HuH-7 (cell line): ENCODE measurements at regions not wholly inside any gene's neighbourhood (a gene's known extent, or its start where the extent isn't known, plus 50 kb on each side); places are given as distances from the start of the nearest gene placed in this dataset.

Experiments
- DNase-seq: peaks from one replicate; pipeline ENCODE4 v3.0.0; 2011; ENCODE audit warnings: low spot score

GRCh38 chr2:41853427-41854191 is 194.2 kb upstream of the PKDCC start:
- peak; percentile 22 for DNase-seq

DNA sequence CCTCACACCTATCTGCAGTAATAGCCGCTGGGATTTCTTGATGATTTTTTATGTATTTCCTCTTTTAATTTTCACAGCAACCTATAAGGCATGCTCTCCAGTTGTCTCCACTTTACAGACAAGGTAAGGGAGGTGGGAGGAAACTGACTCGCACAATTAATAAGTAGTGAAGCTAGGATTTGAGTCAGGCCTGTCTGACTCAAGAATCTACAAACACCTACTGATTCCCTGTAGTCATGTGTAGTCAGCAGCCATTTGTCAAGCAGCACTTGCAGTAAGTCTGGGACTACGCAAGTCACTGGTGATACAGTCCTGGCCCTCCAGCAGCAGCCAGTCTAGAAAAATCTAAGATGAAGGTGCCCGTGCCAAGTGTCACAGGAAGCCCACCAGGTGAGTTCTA is 193.6 kb upstream of the PKDCC start:
- no peak for DNase-seq

DNA sequence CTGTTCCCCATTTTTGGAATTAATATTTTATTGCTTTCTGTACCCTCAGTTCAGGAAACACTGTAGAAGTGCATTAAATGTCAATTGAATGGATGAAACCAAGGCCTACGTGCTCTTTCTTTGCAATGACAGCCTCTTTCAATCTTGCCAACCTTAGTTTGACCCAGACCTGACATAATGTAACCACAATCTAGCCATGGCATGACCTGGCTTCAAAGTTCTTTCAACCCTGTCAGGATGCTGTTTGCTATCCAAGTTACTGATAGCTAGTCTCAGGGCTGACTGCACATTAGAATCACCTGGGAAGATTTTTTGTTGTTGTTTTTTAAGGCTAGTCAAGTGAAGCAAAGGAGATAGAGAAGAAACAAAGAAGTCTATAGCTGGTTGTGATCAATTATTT is 190.9 kb upstream of the PKDCC start:
- no peak for DNase-seq

- DNase-seq = no peak
These were observed 188.0 kb upstream of the PKDCC start for GRCh38 chr2:41859615-41860514.

DNA sequence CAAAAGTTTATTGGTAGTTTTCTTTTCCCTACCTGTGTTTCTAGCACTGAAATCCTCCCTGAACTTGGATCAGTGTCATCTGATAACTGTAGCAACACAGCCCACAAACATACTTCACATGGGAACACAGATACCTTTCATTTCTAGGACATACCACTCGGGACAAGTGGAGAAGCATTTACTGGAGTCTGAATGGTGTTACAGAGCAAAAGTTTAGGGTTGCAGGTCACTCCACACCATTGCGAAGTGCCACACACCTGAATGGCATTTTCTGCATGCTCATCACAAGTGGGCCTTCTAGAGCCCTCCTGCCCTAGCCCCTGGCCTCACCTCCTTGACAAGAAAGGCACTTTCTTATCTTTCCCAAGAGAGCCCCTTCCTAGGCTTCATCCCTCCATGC is 184.8 kb upstream of the PKDCC start:
- no peak for DNase-seq

DNA sequence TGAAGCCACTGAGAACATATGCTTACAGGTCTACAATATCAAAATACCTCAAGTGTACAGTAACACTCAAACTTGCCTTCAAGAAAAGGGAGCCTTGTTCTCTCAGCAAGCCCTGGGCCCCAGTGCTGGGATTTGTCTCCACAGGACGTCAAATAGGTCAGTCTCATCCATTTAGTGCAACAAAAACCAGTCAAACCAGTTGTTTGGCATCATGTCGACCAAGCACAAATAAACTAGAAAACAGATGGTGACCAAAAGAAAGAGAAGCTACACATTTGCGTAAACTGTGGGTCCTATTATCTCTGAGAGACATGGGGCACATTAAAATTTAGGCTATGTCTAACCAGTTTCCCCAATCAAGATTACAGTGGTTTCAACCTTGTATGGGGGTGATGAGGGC is 182.6 kb upstream of the PKDCC start:
- DNase-seq = no peak

DNA sequence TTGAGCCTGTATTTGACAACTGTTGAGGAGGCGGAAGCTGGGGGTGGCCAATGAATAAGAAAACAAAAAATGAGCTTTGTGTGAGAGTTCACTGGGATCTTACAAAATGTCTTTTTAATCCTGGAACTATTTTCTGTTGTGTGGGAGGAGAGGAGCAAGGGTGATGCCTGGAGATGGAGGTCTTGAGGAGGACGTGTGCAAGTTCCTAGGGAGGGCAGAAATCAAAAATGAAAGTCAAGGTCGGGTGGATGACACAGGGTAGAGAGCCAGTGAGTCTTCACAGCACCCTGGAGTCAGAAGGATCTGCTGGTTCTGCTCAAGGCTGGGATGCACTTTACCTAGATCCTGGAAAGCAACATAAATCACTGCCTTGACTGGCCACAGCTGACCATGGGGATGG is 180.3 kb upstream of the PKDCC start:
- no peak for DNase-seq

- DNase-seq = peak; percentile 52
These were observed 178.1 kb upstream of the PKDCC start for GRCh38 chr2:41869542-41870264.

DNA sequence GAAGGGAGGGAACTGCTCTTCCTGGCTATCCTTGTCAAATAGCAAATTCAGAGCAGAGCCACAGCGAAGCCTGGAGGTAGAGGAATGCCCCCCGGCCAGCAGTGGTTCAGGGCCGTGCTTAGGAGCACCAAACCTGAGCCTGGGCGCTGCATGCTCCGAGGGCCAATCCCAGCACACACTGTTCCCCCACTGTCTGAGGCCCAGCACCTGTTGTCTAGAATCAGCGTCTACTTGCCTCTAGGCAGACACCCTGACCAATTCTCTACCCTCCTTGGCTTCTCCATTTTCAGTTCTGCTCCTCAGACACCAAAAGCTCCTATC is 177.6 kb upstream of the PKDCC start:
- no peak for DNase-seq

DNA sequence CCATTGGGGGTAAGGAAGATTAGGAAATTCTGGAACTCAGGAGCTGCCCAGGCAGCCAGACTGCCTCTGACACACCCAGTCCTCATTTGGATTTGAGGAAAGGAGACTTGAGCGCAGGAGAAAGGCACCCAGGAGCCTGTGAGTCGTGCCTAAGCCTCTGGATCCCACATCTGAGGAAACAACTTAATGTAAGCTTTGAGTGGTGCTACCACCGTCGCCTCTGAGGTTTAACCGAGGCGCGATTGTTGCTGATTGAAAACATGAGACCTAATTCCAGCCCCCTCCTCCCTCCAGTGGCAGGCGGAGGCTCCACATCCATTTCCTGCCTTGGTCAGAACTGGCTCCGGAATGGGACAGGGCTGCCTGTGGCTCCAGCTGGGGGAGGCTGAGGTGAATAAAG is 176.7 kb upstream of the PKDCC start:
- DNase-seq = no peak

DNA sequence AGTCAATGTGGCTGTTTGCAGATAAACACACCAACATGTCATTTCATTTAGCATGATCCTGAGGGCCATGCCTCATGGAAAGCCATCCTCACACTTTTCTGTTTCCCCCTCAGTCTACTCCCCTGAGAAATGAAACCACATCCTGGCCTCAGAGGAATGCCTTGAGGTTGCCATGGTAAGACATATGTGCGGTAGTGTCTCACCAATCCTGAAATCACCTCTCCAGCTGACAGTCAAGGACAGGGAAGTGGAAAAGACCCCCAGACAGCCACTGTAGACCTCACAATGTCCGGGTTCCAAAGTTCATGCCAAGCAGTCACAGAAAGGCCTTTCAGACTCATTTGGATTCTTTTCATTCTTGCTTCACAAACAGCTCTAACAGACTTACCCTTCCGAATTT is 175.2 kb upstream of the PKDCC start:
- DNase-seq = no peak

DNA sequence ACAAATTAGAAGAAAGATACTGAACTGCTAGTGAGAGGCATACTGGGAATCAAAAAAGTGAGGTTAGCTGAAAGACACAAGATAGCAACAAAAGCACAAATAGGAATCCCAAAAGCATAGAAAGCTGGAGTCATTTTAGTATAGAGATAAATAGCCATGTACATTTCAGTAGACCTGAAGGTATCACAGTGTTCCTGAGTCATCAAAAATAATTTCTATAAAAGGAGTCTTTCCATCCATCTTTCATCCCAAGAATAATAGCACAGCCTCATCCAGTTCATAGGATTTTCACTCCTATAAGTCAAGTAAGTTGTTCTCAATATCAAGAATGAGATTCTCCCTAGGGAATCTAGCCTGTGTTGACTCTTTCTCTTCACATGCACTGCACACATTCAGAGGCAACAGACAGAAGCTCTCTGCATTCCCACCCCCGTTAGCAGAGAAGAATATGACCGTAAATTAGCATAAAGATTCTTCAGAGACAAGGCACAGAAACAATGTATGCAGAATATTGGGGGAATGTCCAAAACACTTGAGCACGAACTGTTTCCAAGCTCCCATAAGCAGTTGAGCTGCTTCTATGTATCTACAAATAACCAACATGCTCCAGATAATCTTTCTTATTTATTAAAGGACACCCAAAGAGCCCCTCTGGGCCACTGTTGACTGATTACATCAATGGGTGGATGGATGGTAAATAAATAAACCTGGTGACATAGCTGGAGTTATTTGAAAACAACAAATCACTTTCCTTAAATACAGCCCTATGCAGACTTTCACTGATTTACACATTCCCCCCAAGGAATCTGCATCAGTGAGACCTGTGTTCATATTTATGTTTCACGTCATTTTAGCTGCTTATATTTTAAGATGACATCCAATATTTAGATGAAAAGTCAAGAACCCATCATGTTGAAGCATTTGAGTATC is 174.5 kb upstream of the PKDCC start:
- DNase-seq = no peak

DNA sequence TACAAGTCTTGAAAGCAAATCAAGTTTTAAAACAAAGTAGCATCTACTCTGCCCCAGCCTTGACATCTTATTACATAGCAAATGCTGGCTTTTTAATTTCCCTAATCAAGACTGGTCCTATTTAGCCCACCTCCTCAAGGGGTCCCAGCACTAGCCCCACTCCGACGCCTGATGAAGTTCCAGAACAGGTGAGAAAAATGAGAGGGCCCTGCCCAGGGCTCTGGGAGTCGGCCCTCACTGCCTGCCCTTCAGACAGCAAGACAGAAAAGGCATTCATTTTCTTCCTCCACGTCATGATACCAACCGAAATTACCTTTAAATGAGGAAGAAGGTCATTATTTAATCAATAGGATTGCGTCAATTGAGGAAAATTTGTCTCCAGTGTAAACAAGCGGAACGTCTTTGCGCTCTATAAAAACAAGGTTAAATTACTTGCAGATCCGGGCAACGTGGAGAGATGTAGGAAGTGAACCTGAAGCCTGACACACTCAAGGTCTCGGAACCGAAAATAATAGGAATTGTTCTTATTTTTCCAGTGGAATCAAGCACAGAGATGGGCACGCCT is 170.6 kb upstream of the PKDCC start:
- no peak for DNase-seq

DNA sequence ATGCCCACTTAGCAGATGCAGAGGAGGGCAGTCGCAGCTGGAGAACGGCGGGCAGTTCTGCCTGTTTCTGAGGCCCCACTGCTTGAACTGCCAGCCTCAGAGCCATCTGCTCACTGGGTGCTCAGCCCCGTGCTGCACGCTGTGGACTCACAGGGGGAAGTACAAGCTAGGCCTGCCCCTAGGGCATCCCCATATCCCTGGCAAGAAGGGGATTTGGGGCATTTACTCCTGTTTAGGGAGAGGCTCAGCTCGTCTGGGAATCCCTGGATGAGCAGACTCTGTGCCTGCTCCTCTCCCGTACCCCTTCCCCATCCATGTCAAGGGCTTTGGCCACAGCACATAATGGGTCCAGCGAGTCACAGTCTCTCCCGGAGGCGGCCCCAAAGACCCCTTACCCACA is 169.8 kb upstream of the PKDCC start:
- DNase-seq = no peak

DNA sequence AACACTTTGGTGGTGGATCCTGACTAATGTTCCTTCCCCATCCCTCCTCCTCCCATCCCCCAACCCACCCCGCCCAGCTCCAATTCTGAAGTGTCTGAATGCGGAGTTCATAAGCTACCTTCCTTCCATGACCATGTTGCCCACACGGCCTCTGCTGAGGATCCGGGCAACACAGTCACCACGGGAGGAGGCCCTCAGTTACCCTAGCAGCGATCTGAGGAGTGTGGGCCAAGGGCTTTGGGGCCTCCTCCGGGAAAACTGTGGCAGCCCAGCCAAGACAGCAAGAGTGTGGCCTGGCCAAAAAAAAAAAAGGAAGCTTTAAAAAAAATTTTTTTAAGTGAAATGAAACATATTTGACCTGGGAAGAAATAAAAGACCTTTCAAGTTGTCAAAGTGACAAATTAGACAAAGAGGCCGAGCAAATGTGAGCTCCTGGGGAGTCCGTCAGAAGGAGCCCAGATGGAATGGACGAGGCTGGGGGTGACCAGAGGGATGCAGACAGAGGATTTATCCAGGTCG is 169.0 kb upstream of the PKDCC start:
- no peak for DNase-seq

DNA sequence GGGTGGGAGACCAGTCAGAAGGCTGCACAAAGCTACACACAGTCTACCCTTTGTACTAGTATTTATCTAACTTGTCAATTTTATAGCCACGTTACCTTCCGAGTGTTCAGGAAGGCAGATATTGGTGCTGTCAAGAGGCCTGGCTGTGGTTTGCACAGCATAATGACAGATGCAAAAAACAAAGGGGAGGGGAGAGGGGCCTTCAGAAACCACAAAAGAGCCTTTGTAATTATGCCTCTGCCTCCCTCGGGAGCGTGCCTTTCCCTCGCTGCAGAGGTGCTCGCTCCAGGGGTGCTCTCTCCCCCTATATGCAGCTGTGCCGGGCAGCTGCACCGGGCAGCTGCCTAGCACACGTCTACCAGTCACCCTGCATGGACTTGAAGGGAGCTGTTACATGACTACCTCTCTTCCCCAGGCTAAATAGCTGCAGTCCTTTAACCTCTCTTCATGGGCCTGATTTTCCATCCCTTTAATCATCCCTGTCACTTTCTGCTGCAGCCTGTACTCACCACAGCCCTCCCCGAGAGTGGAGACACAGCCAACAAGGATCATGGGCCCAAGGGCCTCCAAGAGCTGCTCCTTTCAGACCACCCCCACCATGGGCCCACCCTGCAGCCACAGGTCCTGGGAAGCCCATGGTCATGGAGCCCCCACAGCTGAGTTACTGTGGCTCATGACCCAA is 168.4 kb upstream of the PKDCC start:
- no peak for DNase-seq

DNA sequence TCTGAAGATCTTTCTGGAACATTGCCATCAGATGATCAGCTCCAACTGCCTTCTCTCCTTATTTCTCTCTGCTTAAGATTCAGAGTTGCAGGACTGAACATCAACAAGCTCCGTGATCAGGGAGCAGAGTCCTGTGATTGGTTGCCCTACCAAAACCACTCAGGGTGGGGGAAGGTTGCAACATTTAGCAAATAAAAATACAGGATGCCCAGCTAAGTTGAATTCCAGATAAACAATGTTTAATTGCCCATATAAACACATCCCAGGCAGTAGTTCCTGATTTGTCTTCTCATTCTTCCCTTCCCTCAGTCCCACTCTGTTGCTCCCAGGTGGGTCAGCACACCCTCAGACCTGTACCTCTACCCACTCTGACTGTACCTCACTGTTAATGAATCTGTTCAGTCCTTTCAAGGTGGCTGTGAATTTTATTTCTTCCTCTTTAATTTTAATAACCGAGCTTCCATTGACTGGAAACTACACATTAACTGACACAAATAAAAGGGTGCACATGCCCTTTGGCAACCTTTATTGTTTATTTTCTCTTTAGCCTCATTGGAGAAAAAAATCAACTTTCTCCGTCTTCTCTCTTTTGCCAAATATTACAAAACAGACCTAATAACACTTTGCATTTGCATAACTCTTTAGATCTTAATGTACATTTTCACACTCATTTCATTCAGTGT is 167.1 kb upstream of the PKDCC start:
- DNase-seq = no peak

DNA sequence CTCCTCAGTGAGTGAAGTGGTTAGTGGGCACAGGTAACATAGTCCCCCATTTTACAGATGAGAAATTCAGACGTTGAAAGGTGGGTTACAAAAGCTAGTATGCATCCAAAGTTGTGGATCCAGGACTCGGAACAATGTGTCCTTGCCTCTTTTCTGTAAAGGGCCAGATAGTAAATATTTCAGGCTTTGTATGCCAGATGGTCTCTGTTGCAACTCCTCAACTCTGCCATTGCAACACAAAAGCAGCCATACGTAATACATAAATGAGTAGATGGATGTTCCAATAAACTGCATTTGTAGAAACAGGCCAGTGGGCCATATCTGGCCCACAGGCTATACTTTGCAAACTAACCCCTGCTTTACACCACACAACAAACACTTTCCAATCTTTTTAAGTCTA is 166.6 kb upstream of the PKDCC start:
- DNase-seq = no peak

GRCh38 chr2:41884718-41885117 is 163.1 kb upstream of the PKDCC start:
- no peak for DNase-seq

- DNase-seq = no peak
These were observed 161.6 kb upstream of the PKDCC start for GRCh38 chr2:41886145-41886664.
